ENCODE measurements at regions not wholly inside any gene's neighbourhood (a gene's known extent, or its start where the extent isn't known, plus 50 kb on each side); places are given as distances from the start of the nearest gene placed in this dataset.
"Not testable (repeated sequence)": the region's sequence is repeated elsewhere in the genome, so short reads cannot be mapped to it uniquely, and the experiment has no call there.

GRCh38 chr1:181318858-181319235 lies 164.5 kb upstream of the CACNA1E start:
- H3K4me3 ChIP-seq (ENCODE audit: low read depth, low read length), result no peak overlapping the region
- in situ Hi-C loops (cut with HindIII; ENCODE audit: low pct_ligation_motif_present, low sequenced_read_pairs), result no loop called here
- no peaks in the 10 kb centered on the region for H3K36me3 ChIP-seq (replicated peaks)
- TF ChIP-seq, protein P1, sequence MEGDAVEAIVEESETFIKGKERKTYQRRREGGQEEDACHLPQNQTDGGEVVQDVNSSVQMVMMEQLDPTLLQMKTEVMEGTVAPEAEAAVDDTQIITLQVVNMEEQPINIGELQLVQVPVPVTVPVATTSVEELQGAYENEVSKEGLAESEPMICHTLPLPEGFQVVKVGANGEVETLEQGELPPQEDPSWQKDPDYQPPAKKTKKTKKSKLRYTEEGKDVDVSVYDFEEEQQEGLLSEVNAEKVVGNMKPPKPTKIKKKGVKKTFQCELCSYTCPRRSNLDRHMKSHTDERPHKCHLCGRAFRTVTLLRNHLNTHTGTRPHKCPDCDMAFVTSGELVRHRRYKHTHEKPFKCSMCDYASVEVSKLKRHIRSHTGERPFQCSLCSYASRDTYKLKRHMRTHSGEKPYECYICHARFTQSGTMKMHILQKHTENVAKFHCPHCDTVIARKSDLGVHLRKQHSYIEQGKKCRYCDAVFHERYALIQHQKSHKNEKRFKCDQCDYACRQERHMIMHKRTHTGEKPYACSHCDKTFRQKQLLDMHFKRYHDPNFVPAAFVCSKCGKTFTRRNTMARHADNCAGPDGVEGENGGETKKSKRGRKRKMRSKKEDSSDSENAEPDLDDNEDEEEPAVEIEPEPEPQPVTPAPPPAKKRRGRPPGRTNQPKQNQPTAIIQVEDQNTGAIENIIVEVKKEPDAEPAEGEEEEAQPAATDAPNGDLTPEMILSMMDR (IDR thresholded peaks at IDR 0.05; ENCODE audit: low read depth, low read length, missing control alignments), result no peak
- H3K27me3 ChIP-seq (replicated peaks), result peaks cover 33% of the 10 kb centered on the region
- no peak for DNase-seq
- no peak overlapping the region for H3K27ac ChIP-seq

GRCh38 chr1:181319907-181320306 lies 163.4 kb upstream of the CACNA1E start:
- Histone ChIP-seq H3K36me3 (replicated peaks) (no peaks in the 10 kb centered on the region), H3K27me3 (replicated peaks) (peaks cover 33% of the 10 kb centered on the region), H3K4me3 (ENCODE audit: low read depth, low read length) (no peak overlapping the region), H3K27ac (no peak overlapping the region)
- in situ Hi-C loops (cut with HindIII; ENCODE audit: low pct_ligation_motif_present, low sequenced_read_pairs), result no loop called here
- no peak for DNase-seq
- TF ChIP-seq, protein P1 (IDR thresholded peaks at IDR 0.05; ENCODE audit: low read depth, low read length, missing control alignments), result no peak

GRCh38 chr1:181324797-181325616 lies 158.3 kb upstream of the CACNA1E start:
- Histone ChIP-seq H3K27ac (no peak overlapping the region), H3K4me3 (ENCODE audit: low read depth, low read length) (no peak overlapping the region), H3K36me3 (replicated peaks) (no peaks in the 10 kb centered on the region), H3K27me3 (replicated peaks) (no peaks in the 10 kb centered on the region)
- no peak for DNase-seq
- TF ChIP-seq, protein P1 (IDR thresholded peaks at IDR 0.05; ENCODE audit: low read depth, low read length, missing control alignments), result no peak
- in situ Hi-C loops (cut with HindIII; ENCODE audit: low pct_ligation_motif_present, low sequenced_read_pairs), result no loop called here

DNA sequence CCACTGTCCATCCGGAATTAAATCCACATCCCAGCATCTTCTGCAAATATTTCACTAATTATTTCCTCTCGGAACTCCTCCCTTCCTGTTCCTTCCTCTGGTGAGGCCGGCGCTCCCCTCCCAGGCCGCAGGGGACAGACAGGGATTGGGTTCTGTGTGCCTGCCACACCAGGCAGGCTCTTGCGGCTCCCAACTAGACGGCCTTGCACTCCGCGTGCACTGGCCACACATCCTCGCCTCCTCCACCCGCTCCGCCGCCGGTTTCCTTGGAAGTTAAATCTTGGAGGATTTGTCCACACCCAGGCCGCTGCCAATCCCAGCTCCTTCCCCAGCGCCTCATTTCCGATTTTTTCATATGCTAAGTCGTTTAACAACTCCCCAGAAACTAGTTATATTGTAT lies 157.6 kb upstream of the CACNA1E start:
- H3K27me3 ChIP-seq (replicated peaks); H3K36me3 ChIP-seq (replicated peaks); in situ Hi-C loops (cut with HindIII; ENCODE audit: low pct_ligation_motif_present, low sequenced_read_pairs); DNase-seq; H3K4me3 ChIP-seq (ENCODE audit: low read depth, low read length); H3K27ac ChIP-seq: not testable (repeated sequence)

DNA sequence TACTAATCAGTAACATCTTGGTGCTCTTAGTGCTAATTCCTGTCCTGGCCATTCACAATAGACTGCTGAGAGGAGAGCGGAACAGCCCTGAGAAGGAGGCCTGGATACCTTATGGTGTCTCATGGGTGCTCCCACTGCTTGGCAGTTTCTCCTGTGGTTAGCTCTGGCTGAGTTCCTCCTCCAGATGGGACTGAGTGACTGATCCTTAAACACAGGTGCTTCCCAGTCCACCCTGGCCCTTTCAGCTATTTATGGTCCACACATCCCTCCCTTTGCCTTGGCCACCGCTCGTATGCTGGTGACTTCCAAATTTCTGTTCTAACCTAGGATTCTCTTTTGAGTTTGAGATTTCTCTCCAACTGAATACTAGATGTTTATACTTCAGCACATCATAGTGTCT lies 157.0 kb upstream of the CACNA1E start:
- no peak for DNase-seq
- Histone ChIP-seq H3K27me3 (replicated peaks) (no peaks in the 10 kb centered on the region), H3K27ac (no peak overlapping the region), H3K4me3 (ENCODE audit: low read depth, low read length) (no peak overlapping the region), H3K36me3 (replicated peaks) (no peaks in the 10 kb centered on the region)
- TF ChIP-seq, protein P1 (IDR thresholded peaks at IDR 0.05; ENCODE audit: low read depth, low read length, missing control alignments), result no peak
- in situ Hi-C loops (cut with HindIII; ENCODE audit: low pct_ligation_motif_present, low sequenced_read_pairs), result no loop called here

GRCh38 chr1:181327796-181328195 lies 155.5 kb upstream of the CACNA1E start:
- no peak for DNase-seq
- no peak overlapping the region for H3K27ac ChIP-seq
- in situ Hi-C loops (cut with HindIII; ENCODE audit: low pct_ligation_motif_present, low sequenced_read_pairs), result no loop called here
- TF ChIP-seq, protein P1 (IDR thresholded peaks at IDR 0.05; ENCODE audit: low read depth, low read length, missing control alignments), result no peak
- no peaks in the 10 kb centered on the region for H3K36me3 ChIP-seq (replicated peaks)
- no peaks in the 10 kb centered on the region for H3K27me3 ChIP-seq (replicated peaks)
- H3K4me3 ChIP-seq (ENCODE audit: low read depth, low read length), result no peak overlapping the region

All from brain microvascular endothelial cell (primary cell).